ENCODE measurements at regions not wholly inside any gene's neighbourhood (a gene's known extent, or its start where the extent isn't known, plus 50 kb on each side); places are given as distances from the start of the nearest gene placed in this dataset.

GRCh38 chr18:24954341-24954740 is 397.6 kb downstream of the ZNF521 start:
- DNase-seq, result no peak

GRCh38 chr18:24958001-24958400 is 394.0 kb downstream of the ZNF521 start:
- DNase-seq, result no peak

GRCh38 chr18:24959051-24959476 is 392.9 kb downstream of the ZNF521 start:
- no peak for DNase-seq

GRCh38 chr18:24964216-24964615 is 387.8 kb downstream of the ZNF521 start:
- DNase-seq, result no peak

GRCh38 chr18:24968238-24968775 is 383.7 kb downstream of the ZNF521 start:
- no peak for DNase-seq

- no peak for DNase-seq
Measured at GRCh38 chr18:24972577-24972976, 379.4 kb downstream of the ZNF521 start.

- no peak for DNase-seq
Measured at GRCh38 chr18:24974431-24974830, 377.5 kb downstream of the ZNF521 start.

- no peak for DNase-seq
Measured at GRCh38 chr18:24975496-24976372, 376.2 kb downstream of the ZNF521 start.

- DNase-seq, result no peak
Measured at GRCh38 chr18:24976502-24976901, 375.5 kb downstream of the ZNF521 start.

- no peak for DNase-seq
Measured at GRCh38 chr18:24979235-24979634, 372.7 kb downstream of the ZNF521 start.

- DNase-seq, result no peak
Measured at GRCh38 chr18:24982831-24983230, 369.1 kb downstream of the ZNF521 start.

- no peak for DNase-seq
Measured at GRCh38 chr18:24983566-24984139, 368.3 kb downstream of the ZNF521 start.

GRCh38 chr18:24985586-24985985 is 366.4 kb downstream of the ZNF521 start:
- no peak for DNase-seq

- DNase-seq, result no peak
Measured at GRCh38 chr18:24986666-24987302, 365.2 kb downstream of the ZNF521 start.

GRCh38 chr18:24987303-24988252 is 364.4 kb downstream of the ZNF521 start:
- no peak for DNase-seq

- DNase-seq, result no peak
Measured at GRCh38 chr18:24988253-24988840, 363.6 kb downstream of the ZNF521 start.

GRCh38 chr18:24989760-24990593 is 362.0 kb downstream of the ZNF521 start:
- DNase-seq, result no peak

- no peak for DNase-seq
Measured at GRCh38 chr18:24990671-24991134, 361.3 kb downstream of the ZNF521 start.

- DNase-seq, result no peak
Measured at GRCh38 chr18:24991141-24992060, 360.6 kb downstream of the ZNF521 start.

GRCh38 chr18:24992491-24992890 is 359.5 kb downstream of the ZNF521 start:
- no peak for DNase-seq

Data from stimulated activated CD4-positive, alpha-beta T cell treated with anti-CD3 and anti-CD28 coated beads, Interleukin-1b, Interleukin-23, amount 100 ng/mL, for 48 hours (primary cell).